NT2/D1 (cell line): ENCODE measurements at regions not wholly inside any gene's neighbourhood (a gene's known extent, or its start where the extent isn't known, plus 50 kb on each side); places are given as distances from the start of the nearest gene placed in this dataset.
"Not testable (repeated sequence)": the region's sequence is repeated elsewhere in the genome, so short reads cannot be mapped to it uniquely, and the experiment has no call there.

Source experiments
- YY1 ChIP-seq: IDR thresholded peaks from 2 replicates; pipeline ENCODE4 v1.6.1; 2011; ENCODE audit not compliant: insufficient read length, insufficient read depth
- ZNF274 ChIP-seq: IDR thresholded peaks from 2 replicates; pipeline ENCODE4 v1.6.1; 2011; ENCODE audit warnings: mild to moderate bottlenecking, low read depth, low read length

- not testable (repeated sequence) for TF ChIP-seq YY1, ZNF274
These were observed 65.0 kb upstream of the NANOS1 start for GRCh38 chr10:118964476-118964875.
